Ascending aorta (tissue), 2 donors: ENCODE measurements at regions not wholly inside any gene's neighbourhood (a gene's known extent, or its start where the extent isn't known, plus 50 kb on each side); places are given as distances from the start of the nearest gene placed in this dataset.

Source experiments
- DNase-seq, 2 donors: peaks; one replicate each; pipeline ENCODE4 v3.0.0-alpha.2; 2019; ENCODE audit warnings: low spot score in 2 of 2
- H3K27ac ChIP-seq, 2 donors: fragments of 200-600 bp; sonication (generic); one replicate each; pipeline ENCODE4 v1.5.1; 2016 to 2017; ENCODE audit warnings: mild to moderate bottlenecking in 1 of 2
- H3K27me3 ChIP-seq: fragments of 200-600 bp; sonication (generic); one replicate; pipeline ENCODE4 v1.5.1; 2017
- H3K36me3 ChIP-seq, 2 donors: fragments of 200-600 bp; sonication (generic); one replicate each; pipeline ENCODE4 v1.5.1; 2016
- H3K4me1 ChIP-seq, 2 donors: fragments of 200-600 bp; sonication (generic); one replicate each; pipeline ENCODE4 v1.5.1; 2016 to 2017; ENCODE audit warnings: mild to moderate bottlenecking in 1 of 2
- H3K4me3 ChIP-seq, 2 donors: fragments of 200-600 bp; sonication (generic); one replicate each; pipeline ENCODE4 v1.5.1; 2016 to 2017; ENCODE audit warnings: mild to moderate bottlenecking in 1 of 2
- H3K9me3 ChIP-seq, 2 donors: fragments of 200-600 bp; sonication (generic); one replicate each; pipeline ENCODE4 v1.5.1; 2016
- CTCF ChIP-seq, 3 experiments: fragments of 200-600 bp in 2 of 3; fragments of 450-650 bp in 1 of 3; sonication (generic) in 2 of 3; IDR thresholded peaks; one replicate each; pipeline ENCODE4 v1.5.1; 2016 to 2019; ENCODE audit warnings: antibody characterized with exemption in 3 of 3, mild to moderate bottlenecking in 1 of 3, moderate library complexity in 1 of 3
- intact Hi-C: fragments of 100-400 bp; cut with DNase I; formaldehyde crosslinking; loops from one replicate; pipeline ENCODE4 v1.15.1; 2023

- Histone ChIP-seq H3K9me3 (no peaks in the 10 kb centered on the region), H3K27ac (no peak overlapping the region), H3K27me3 (no peaks in the 10 kb centered on the region), H3K4me1 (no peaks in the 10 kb centered on the region), H3K4me3 (no peak overlapping the region), H3K36me3 (no peaks in the 10 kb centered on the region)
- intact Hi-C loops: no loop called here
- TF ChIP-seq CTCF (IDR thresholded peaks at IDR 0.05): no peak
- DNase-seq: no peak
These were observed 353.9 kb downstream of the CDH2 start for GRCh38 chr18:27823053-27823452.

- no peak for DNase-seq
- no peaks in the 10 kb centered on the region for H3K9me3 ChIP-seq
- no peaks in the 10 kb centered on the region for H3K36me3 ChIP-seq
- no peak overlapping the region for H3K4me3 ChIP-seq
- no peak overlapping the region for H3K27ac ChIP-seq
- intact Hi-C loops: no loop called here
- no peaks in the 10 kb centered on the region for H3K27me3 ChIP-seq
- TF ChIP-seq CTCF (IDR thresholded peaks at IDR 0.05): no peak
- no peaks in the 10 kb centered on the region for H3K4me1 ChIP-seq
These were observed 368.2 kb downstream of the CDH2 start for GRCh38 chr18:27808683-27809082.

- DNase-seq: no peak
- Histone ChIP-seq H3K4me3 (no peak overlapping the region), H3K27ac (no peak overlapping the region), H3K9me3 (no peaks in the 10 kb centered on the region), H3K27me3 (no peaks in the 10 kb centered on the region), H3K36me3 (no peaks in the 10 kb centered on the region), H3K4me1 (no peaks in the 10 kb centered on the region)
- intact Hi-C loops: no loop called here
- no peak for TF ChIP-seq CTCF (IDR thresholded peaks at IDR 0.05)
These were observed 373.0 kb downstream of the CDH2 start for GRCh38 chr18:27803957-27804356.

GRCh38 chr18:27797484-27797883 lies 379.4 kb downstream of the CDH2 start:
- Histone ChIP-seq H3K36me3 (no peaks in the 10 kb centered on the region), H3K9me3 (no peaks in the 10 kb centered on the region), H3K4me3 (no peak overlapping the region), H3K27ac (no peak overlapping the region), H3K4me1 (no peaks in the 10 kb centered on the region), H3K27me3 (no peaks in the 10 kb centered on the region)
- no peak for DNase-seq
- no peak for TF ChIP-seq CTCF (IDR thresholded peaks at IDR 0.05)
- intact Hi-C loops: no loop called here

- Histone ChIP-seq H3K9me3 (no peaks in the 10 kb centered on the region), H3K36me3 (no peaks in the 10 kb centered on the region), H3K4me3 (no peak overlapping the region), H3K27ac (no peak overlapping the region), H3K27me3 (no peaks in the 10 kb centered on the region), H3K4me1 (no peaks in the 10 kb centered on the region)
- intact Hi-C loops: no loop called here
- no peak for TF ChIP-seq CTCF (IDR thresholded peaks at IDR 0.05)
- no peak for DNase-seq
These were observed 382.6 kb downstream of the CDH2 start for GRCh38 chr18:27794181-27794926.
